ENCODE measurements at regions not wholly inside any gene's neighbourhood (a gene's known extent, or its start where the extent isn't known, plus 50 kb on each side); places are given as distances from the start of the nearest gene placed in this dataset.

- 82% methylated on average over 2 of the region's 2 CpGs; no CpG with 5 or more reads in 1 of the 2 experiments for WGBS, 2 experiments (ENCODE audit: extremely low coverage in 1 of 2, insufficient coverage in 1 of 2, insufficient read length in 1 of 2, insufficient replicate concordance in 2 of 2, low coverage in 1 of 2, low lambda C conversion rate in 2 of 2, missing lambda C conversion rate in 1 of 2)
Measured at GRCh38 chr5:52300703-52301372, 486.9 kb upstream of the ITGA1 start.

More at GRCh38 chr5:52300703-52301372, 486.9 kb upstream of the ITGA1 start:
- no peak overlapping the region for H4K91ac ChIP-seq (replicated peaks; ENCODE audit: insufficient read length, low read length)
- H2BK15ac ChIP-seq (ENCODE audit: low read length): no peak overlapping the region
- no peaks in the 10 kb centered on the region for H3K79me1 ChIP-seq (ENCODE audit: low read depth, low read length)
- H3K27ac ChIP-seq (ENCODE audit: low read depth, low read length): no peak overlapping the region
- H2AK5ac ChIP-seq (ENCODE audit: low read depth, low read length): no peak overlapping the region
- no peak overlapping the region for H3K23ac ChIP-seq (ENCODE audit: insufficient read length)
- H2AFZ ChIP-seq (ENCODE audit: low read length): no peak overlapping the region
- CTCF ChIA-PET (ENCODE audit: partially characterized antibody): no interaction called here
- TF ChIP-seq MAFK (IDR thresholded peaks at IDR 0.05; ENCODE audit: low read depth, low read length) (no peak), ZNF274 (IDR thresholded peaks at IDR 0.05; ENCODE audit: borderline replicate concordance, extremely low read depth, low read length) (no peak), ASH2L (IDR thresholded peaks at IDR 0.05; ENCODE audit: low read length) (no peak), HDAC2 (IDR thresholded peaks at IDR 0.05; ENCODE audit: borderline replicate concordance in 1 of 2, low read depth in 2 of 2, low read length in 2 of 2) (no peak), FOSL1 (IDR thresholded peaks at IDR 0.05; ENCODE audit: insufficient read depth, low read depth, low read length) (no peak), TAF1 (IDR thresholded peaks at IDR 0.05; ENCODE audit: low read depth, low read length) (no peak), SIX5 (IDR thresholded peaks at IDR 0.05; ENCODE audit: low read depth, low read length) (no peak), EP300 (IDR thresholded peaks at IDR 0.05; ENCODE audit: borderline replicate concordance in 1 of 2, low read depth in 2 of 2, low read length in 2 of 2) (no peak), CTBP2 (IDR thresholded peaks at IDR 0.05; ENCODE audit: borderline replicate concordance, insufficient read depth, insufficient read length, low read length) (no peak), KDM5A (IDR thresholded peaks at IDR 0.05; ENCODE audit: low read length) (no peak), TAF7 (optimal IDR thresholded peaks at IDR 0.05; ENCODE audit: borderline replicate concordance, low read depth, low read length) (no peak)
- POLR2A ChIA-PET (ENCODE audit: partially characterized antibody): no interaction called here
- H3K14ac ChIP-seq (ENCODE audit: insufficient read length): no peak overlapping the region
- FAIRE-seq (no peak), DNase-seq (ENCODE audit: low read depth in 1 of 2, low spot score in 2 of 2) (no peak)
- no peak overlapping the region for H3K4me2 ChIP-seq (ENCODE audit: insufficient read depth in 1 of 2, low read depth in 2 of 2, low read length in 2 of 2)
- no peak overlapping the region for H3K9ac ChIP-seq (replicated peaks in 1 of 4; ENCODE audit: extremely low read depth in 1 of 4, low read depth in 3 of 4, low read length in 3 of 4)
- no peaks in the 10 kb centered on the region for H4K20me1 ChIP-seq (replicated peaks in 1 of 2; ENCODE audit: control insufficient read depth in 1 of 2, insufficient read depth in 2 of 2, low read length in 2 of 2)
- H3K4ac ChIP-seq (replicated peaks; ENCODE audit: insufficient read length, low read depth, low read length): no peak overlapping the region
- no peak overlapping the region for H2BK120ac ChIP-seq (replicated peaks; ENCODE audit: low read depth, low read length)
- peaks cover 12 to 19% of the 10 kb centered on the region in 2 experiments for H3K9me3 ChIP-seq (ENCODE audit: insufficient read depth in 2 of 2, low read depth in 1 of 2, low read length in 1 of 2)
- H2BK5ac ChIP-seq (ENCODE audit: low read depth, low read length): no peak overlapping the region
- no peaks in the 10 kb centered on the region for H3K23me2 ChIP-seq (ENCODE audit: low read depth, low read length)
- H3K79me2 ChIP-seq (ENCODE audit: control insufficient read depth in 1 of 2, insufficient read depth in 2 of 2, low read length in 2 of 2): no peaks in the 10 kb centered on the region
- H3K27me3 ChIP-seq (replicated peaks in 1 of 4; ENCODE audit: control insufficient read depth in 3 of 4, extremely low read depth in 1 of 4, insufficient read depth in 3 of 4, low read length in 3 of 4): no peaks in the 10 kb centered on the region
- H2BK20ac ChIP-seq (ENCODE audit: low read length): no peak overlapping the region
- H3K36me3 ChIP-seq (ENCODE audit: control insufficient read depth in 2 of 4, insufficient read depth in 4 of 4, low read length in 3 of 4): no peaks in the 10 kb centered on the region
- H3K18ac ChIP-seq (ENCODE audit: extremely low read depth, low read length): no peak overlapping the region
- no peak overlapping the region for H4K8ac ChIP-seq (ENCODE audit: extremely low read depth, insufficient read depth, low read length)
- H3K56ac ChIP-seq (replicated peaks; ENCODE audit: insufficient read length, low read depth, low read length): no peak overlapping the region
- H3K4me3 ChIP-seq (ENCODE audit: extremely low read depth in 1 of 4, insufficient read depth in 2 of 4, low read depth in 3 of 4, low read length in 4 of 4): no peak overlapping the region
- H4K5ac ChIP-seq (ENCODE audit: insufficient read length, low read depth, low read length): no peak overlapping the region
- H3K4me1 ChIP-seq (replicated peaks in 1 of 4; ENCODE audit: control insufficient read depth in 3 of 4, insufficient read depth in 4 of 4, low read length in 3 of 4): no peaks in the 10 kb centered on the region
- H2BK12ac ChIP-seq (ENCODE audit: low read depth, low read length): no peak overlapping the region

Measured in H1 (cell line).